ENCODE measurements at regions not wholly inside any gene's neighbourhood (a gene's known extent, or its start where the extent isn't known, plus 50 kb on each side); places are given as distances from the start of the nearest gene placed in this dataset.

- TF ChIP-seq FOXP2 (optimal IDR thresholded peaks at IDR 0.05; ENCODE audit: borderline replicate concordance, extremely low read depth, extremely low read length, insufficient read depth) (no peak), TAF1 (IDR thresholded peaks at IDR 0.05; ENCODE audit: borderline replicate concordance, insufficient read depth, low read length) (no peak), SIN3A (IDR thresholded peaks at IDR 0.05; ENCODE audit: borderline replicate concordance, insufficient read depth, low read length) (no peak), POLR2AphosphoS5 (IDR thresholded peaks at IDR 0.05; ENCODE audit: low read depth, low read length) (no peak)
- TF ChIP-seq, protein P1, sequence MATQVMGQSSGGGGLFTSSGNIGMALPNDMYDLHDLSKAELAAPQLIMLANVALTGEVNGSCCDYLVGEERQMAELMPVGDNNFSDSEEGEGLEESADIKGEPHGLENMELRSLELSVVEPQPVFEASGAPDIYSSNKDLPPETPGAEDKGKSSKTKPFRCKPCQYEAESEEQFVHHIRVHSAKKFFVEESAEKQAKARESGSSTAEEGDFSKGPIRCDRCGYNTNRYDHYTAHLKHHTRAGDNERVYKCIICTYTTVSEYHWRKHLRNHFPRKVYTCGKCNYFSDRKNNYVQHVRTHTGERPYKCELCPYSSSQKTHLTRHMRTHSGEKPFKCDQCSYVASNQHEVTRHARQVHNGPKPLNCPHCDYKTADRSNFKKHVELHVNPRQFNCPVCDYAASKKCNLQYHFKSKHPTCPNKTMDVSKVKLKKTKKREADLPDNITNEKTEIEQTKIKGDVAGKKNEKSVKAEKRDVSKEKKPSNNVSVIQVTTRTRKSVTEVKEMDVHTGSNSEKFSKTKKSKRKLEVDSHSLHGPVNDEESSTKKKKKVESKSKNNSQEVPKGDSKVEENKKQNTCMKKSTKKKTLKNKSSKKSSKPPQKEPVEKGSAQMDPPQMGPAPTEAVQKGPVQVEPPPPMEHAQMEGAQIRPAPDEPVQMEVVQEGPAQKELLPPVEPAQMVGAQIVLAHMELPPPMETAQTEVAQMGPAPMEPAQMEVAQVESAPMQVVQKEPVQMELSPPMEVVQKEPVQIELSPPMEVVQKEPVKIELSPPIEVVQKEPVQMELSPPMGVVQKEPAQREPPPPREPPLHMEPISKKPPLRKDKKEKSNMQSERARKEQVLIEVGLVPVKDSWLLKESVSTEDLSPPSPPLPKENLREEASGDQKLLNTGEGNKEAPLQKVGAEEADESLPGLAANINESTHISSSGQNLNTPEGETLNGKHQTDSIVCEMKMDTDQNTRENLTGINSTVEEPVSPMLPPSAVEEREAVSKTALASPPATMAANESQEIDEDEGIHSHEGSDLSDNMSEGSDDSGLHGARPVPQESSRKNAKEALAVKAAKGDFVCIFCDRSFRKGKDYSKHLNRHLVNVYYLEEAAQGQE (IDR thresholded peaks at IDR 0.05; ENCODE audit: insufficient read depth in 1 of 2, low read depth in 2 of 2, low read length in 2 of 2): no peak
Observed at GRCh38 chr5:69032009-69032408, 61.8 kb upstream of the SLC30A5 start.

DNA sequence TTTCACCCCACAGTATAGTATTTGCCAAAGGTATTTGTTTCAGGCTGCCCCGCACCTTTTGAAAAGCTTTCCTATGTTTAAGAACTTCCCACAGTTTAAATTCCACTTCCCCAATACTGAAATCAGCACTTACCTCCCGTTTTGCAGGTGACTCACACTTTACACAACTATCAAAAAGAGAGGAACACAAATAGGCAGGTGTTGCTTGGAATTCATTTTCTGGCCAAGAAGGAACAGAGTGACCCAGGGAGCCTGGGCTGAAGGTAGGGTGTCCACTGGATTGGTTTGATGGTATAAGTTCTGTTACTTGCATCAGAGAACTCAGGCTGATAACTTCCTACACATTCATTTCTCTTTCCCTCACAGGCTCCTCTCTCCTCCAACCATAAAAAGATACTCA is 60.1 kb upstream of the SLC30A5 start:
- TF ChIP-seq, protein P1 (IDR thresholded peaks at IDR 0.05; ENCODE audit: insufficient read depth in 1 of 2, low read depth in 2 of 2, low read length in 2 of 2): no peak
- TF ChIP-seq POLR2AphosphoS5 (IDR thresholded peaks at IDR 0.05; ENCODE audit: low read depth, low read length) (no peak), FOXP2 (optimal IDR thresholded peaks at IDR 0.05; ENCODE audit: borderline replicate concordance, extremely low read depth, extremely low read length, insufficient read depth) (no peak), SIN3A (IDR thresholded peaks at IDR 0.05; ENCODE audit: borderline replicate concordance, insufficient read depth, low read length) (no peak), TAF1 (IDR thresholded peaks at IDR 0.05; ENCODE audit: borderline replicate concordance, insufficient read depth, low read length) (no peak)

DNA sequence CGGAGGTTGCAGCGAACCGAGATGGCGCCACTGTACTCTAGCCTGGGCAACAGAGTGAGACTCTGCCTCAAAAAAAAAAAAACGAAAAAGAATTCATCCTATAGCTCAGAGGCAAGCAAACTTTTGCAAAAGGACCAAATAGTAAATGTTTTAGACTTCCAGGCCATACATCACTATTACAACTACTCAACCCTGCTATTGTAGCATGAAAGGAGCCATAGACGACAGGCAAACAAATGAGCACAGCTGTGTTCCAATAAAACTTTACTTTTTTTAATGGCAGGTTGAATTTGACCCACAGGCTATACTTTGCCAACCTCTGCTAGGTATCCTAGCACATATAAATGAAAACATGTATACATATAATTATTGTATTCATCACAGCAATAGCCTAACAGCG is 58.9 kb upstream of the SLC30A5 start:
- TF ChIP-seq SIN3A (IDR thresholded peaks at IDR 0.05; ENCODE audit: borderline replicate concordance, insufficient read depth, low read length): no peak
- TF ChIP-seq, protein P1 (IDR thresholded peaks at IDR 0.05; ENCODE audit: insufficient read depth in 1 of 2, low read depth in 2 of 2, low read length in 2 of 2): no peak
- no peak for TF ChIP-seq FOXP2 (optimal IDR thresholded peaks at IDR 0.05; ENCODE audit: borderline replicate concordance, extremely low read depth, extremely low read length, insufficient read depth)
- no peak for TF ChIP-seq TAF1 (IDR thresholded peaks at IDR 0.05; ENCODE audit: borderline replicate concordance, insufficient read depth, low read length)
- TF ChIP-seq POLR2AphosphoS5 (IDR thresholded peaks at IDR 0.05; ENCODE audit: low read depth, low read length): no peak

- TF ChIP-seq, protein P1 (IDR thresholded peaks at IDR 0.05; ENCODE audit: insufficient read depth in 1 of 2, low read depth in 2 of 2, low read length in 2 of 2): no peak
- TF ChIP-seq SIN3A (IDR thresholded peaks at IDR 0.05; ENCODE audit: borderline replicate concordance, insufficient read depth, low read length): no peak
- TF ChIP-seq FOXP2 (optimal IDR thresholded peaks at IDR 0.05; ENCODE audit: borderline replicate concordance, extremely low read depth, extremely low read length, insufficient read depth): no peak
- no peak for TF ChIP-seq TAF1 (IDR thresholded peaks at IDR 0.05; ENCODE audit: borderline replicate concordance, insufficient read depth, low read length)
- no peak for TF ChIP-seq POLR2AphosphoS5 (IDR thresholded peaks at IDR 0.05; ENCODE audit: low read depth, low read length)
Observed at GRCh38 chr5:69035665-69036064, 58.1 kb upstream of the SLC30A5 start.

DNA sequence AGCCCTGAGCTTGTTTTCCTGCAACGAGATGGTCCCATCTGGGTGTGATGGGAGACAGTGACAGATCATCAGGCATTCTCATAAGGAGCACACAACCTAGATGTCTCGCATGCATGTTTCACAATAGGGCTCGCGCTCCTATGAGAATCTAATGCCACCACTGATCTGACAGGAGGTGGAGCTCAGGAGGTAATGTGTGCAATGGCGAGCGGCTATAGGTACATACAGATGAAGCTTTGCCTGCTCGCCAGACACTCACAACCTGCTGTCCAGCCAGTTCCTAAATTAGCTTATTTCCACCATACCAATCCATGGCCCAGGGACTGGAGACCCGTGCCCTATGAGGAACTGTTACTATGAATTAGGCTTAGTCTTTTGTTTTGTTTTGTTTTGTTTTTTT is 55.3 kb upstream of the SLC30A5 start:
- TF ChIP-seq FOXP2 (optimal IDR thresholded peaks at IDR 0.05; ENCODE audit: borderline replicate concordance, extremely low read depth, extremely low read length, insufficient read depth) (no peak), TAF1 (IDR thresholded peaks at IDR 0.05; ENCODE audit: borderline replicate concordance, insufficient read depth, low read length) (no peak), POLR2AphosphoS5 (IDR thresholded peaks at IDR 0.05; ENCODE audit: low read depth, low read length) (no peak), SIN3A (IDR thresholded peaks at IDR 0.05; ENCODE audit: borderline replicate concordance, insufficient read depth, low read length) (no peak)
- TF ChIP-seq, protein P1 (IDR thresholded peaks at IDR 0.05; ENCODE audit: insufficient read depth in 1 of 2, low read depth in 2 of 2, low read length in 2 of 2): no peak

Data from PFSK-1 (cell line).